Duodenal mucosa (tissue), 2 donors: ENCODE measurements at regions not wholly inside any gene's neighbourhood (a gene's known extent, or its start where the extent isn't known, plus 50 kb on each side); places are given as distances from the start of the nearest gene placed in this dataset.

Source experiments
- H3K27ac ChIP-seq: one replicate; pipeline ENCODE4 v1.7.0; 2013; ENCODE audit warnings: low read depth, low read length
- H3K27me3 ChIP-seq, 2 donors: one replicate each; pipeline ENCODE4 v1.7.0; 2013; ENCODE audit warnings: low read length in 2 of 2, control low read depth in 1 of 2; ENCODE audit not compliant: insufficient read depth in 2 of 2, control insufficient read depth in 1 of 2
- H3K36me3 ChIP-seq, 2 donors: one replicate each; pipeline ENCODE4 v1.7.0; 2013; ENCODE audit warnings: low read length in 2 of 2, control low read depth in 1 of 2; ENCODE audit not compliant: insufficient read depth in 2 of 2, control insufficient read depth in 1 of 2
- H3K4me1 ChIP-seq, 2 donors: one replicate each; pipeline ENCODE4 v1.7.0; 2013; ENCODE audit warnings: low read length in 2 of 2, control low read depth in 1 of 2; ENCODE audit not compliant: insufficient read depth in 2 of 2, control insufficient read depth in 1 of 2
- H3K4me3 ChIP-seq, 2 donors: one replicate each; pipeline ENCODE4 v1.7.0; 2013; ENCODE audit warnings: low read length in 2 of 2, low read depth in 1 of 2
- H3K9ac ChIP-seq, 2 donors: one replicate each; pipeline ENCODE4 v1.7.0; 2013; ENCODE audit warnings: low read length in 2 of 2, low read depth in 1 of 2
- H3K9me3 ChIP-seq, 2 donors: one replicate each; pipeline ENCODE4 v1.7.0; 2013; ENCODE audit warnings: low read length in 2 of 2, control low read depth in 1 of 2; ENCODE audit not compliant: control insufficient read depth in 1 of 2

- Histone ChIP-seq H3K27me3 (no peaks in the 10 kb centered on the region), H3K27ac (no peak overlapping the region), H3K4me3 (no peak overlapping the region), H3K9ac (no peak overlapping the region), H3K36me3 (no peaks in the 10 kb centered on the region), H3K4me1 (no peaks in the 10 kb centered on the region), H3K9me3 (no peaks in the 10 kb centered on the region)
Observed at GRCh38 chr6:8906699-8907098, 471.4 kb upstream of the SLC35B3 start.

GRCh38 chr6:8905757-8906156 lies 470.4 kb upstream of the SLC35B3 start:
- H3K4me3 ChIP-seq: no peak overlapping the region
- H3K27ac ChIP-seq: no peak overlapping the region
- H3K36me3 ChIP-seq: no peaks in the 10 kb centered on the region
- H3K9me3 ChIP-seq: no peaks in the 10 kb centered on the region
- H3K27me3 ChIP-seq: no peaks in the 10 kb centered on the region
- no peak overlapping the region for H3K9ac ChIP-seq
- H3K4me1 ChIP-seq: no peaks in the 10 kb centered on the region

GRCh38 chr6:8904754-8905153 lies 469.4 kb upstream of the SLC35B3 start:
- no peaks in the 10 kb centered on the region for H3K36me3 ChIP-seq
- no peaks in the 10 kb centered on the region for H3K4me1 ChIP-seq
- H3K9ac ChIP-seq: no peak overlapping the region
- H3K27ac ChIP-seq: no peak overlapping the region
- no peaks in the 10 kb centered on the region for H3K27me3 ChIP-seq
- no peak overlapping the region for H3K4me3 ChIP-seq
- no peaks in the 10 kb centered on the region for H3K9me3 ChIP-seq

GRCh38 chr6:8900056-8900455 lies 464.7 kb upstream of the SLC35B3 start:
- Histone ChIP-seq H3K27me3 (no peaks in the 10 kb centered on the region), H3K4me1 (no peaks in the 10 kb centered on the region), H3K36me3 (no peaks in the 10 kb centered on the region), H3K27ac (no peak overlapping the region), H3K9me3 (no peaks in the 10 kb centered on the region), H3K9ac (no peak overlapping the region), H3K4me3 (no peak overlapping the region)

- Histone ChIP-seq H3K9ac (no peak overlapping the region), H3K4me1 (no peaks in the 10 kb centered on the region), H3K27ac (no peak overlapping the region), H3K4me3 (no peak overlapping the region), H3K36me3 (no peaks in the 10 kb centered on the region), H3K27me3 (no peaks in the 10 kb centered on the region), H3K9me3 (no peaks in the 10 kb centered on the region)
Observed at GRCh38 chr6:8889514-8889913, 454.2 kb upstream of the SLC35B3 start.

GRCh38 chr6:8888468-8888867 lies 453.1 kb upstream of the SLC35B3 start:
- H3K9me3 ChIP-seq: no peaks in the 10 kb centered on the region
- H3K27me3 ChIP-seq: no peaks in the 10 kb centered on the region
- no peak overlapping the region for H3K9ac ChIP-seq
- no peak overlapping the region for H3K27ac ChIP-seq
- no peaks in the 10 kb centered on the region for H3K4me1 ChIP-seq
- H3K36me3 ChIP-seq: no peaks in the 10 kb centered on the region
- no peak overlapping the region for H3K4me3 ChIP-seq

- no peaks in the 10 kb centered on the region for H3K27me3 ChIP-seq
- H3K9ac ChIP-seq: no peak overlapping the region
- H3K4me1 ChIP-seq: no peaks in the 10 kb centered on the region
- no peak overlapping the region for H3K27ac ChIP-seq
- H3K36me3 ChIP-seq: no peaks in the 10 kb centered on the region
- no peak overlapping the region for H3K4me3 ChIP-seq
- no peaks in the 10 kb centered on the region for H3K9me3 ChIP-seq
Observed at GRCh38 chr6:8881663-8882062, 446.3 kb upstream of the SLC35B3 start.

- Histone ChIP-seq H3K4me1 (no peaks in the 10 kb centered on the region), H3K9me3 (no peaks in the 10 kb centered on the region), H3K9ac (no peak overlapping the region), H3K36me3 (no peaks in the 10 kb centered on the region), H3K27me3 (no peaks in the 10 kb centered on the region), H3K4me3 (no peak overlapping the region), H3K27ac (no peak overlapping the region)
Observed at GRCh38 chr6:8879334-8879733, 444.0 kb upstream of the SLC35B3 start.

- Histone ChIP-seq H3K9ac (no peak overlapping the region), H3K4me3 (no peak overlapping the region)
Observed at GRCh38 chr6:8875986-8876385, 440.6 kb upstream of the SLC35B3 start.

GRCh38 chr6:8872589-8872988 lies 437.2 kb upstream of the SLC35B3 start:
- H3K27me3 ChIP-seq: no peaks in the 10 kb centered on the region
- no peaks in the 10 kb centered on the region for H3K36me3 ChIP-seq
- no peaks in the 10 kb centered on the region for H3K4me1 ChIP-seq
- no peak overlapping the region for H3K27ac ChIP-seq
- no peak overlapping the region for H3K4me3 ChIP-seq
- H3K9ac ChIP-seq: no peak overlapping the region
- no peaks in the 10 kb centered on the region for H3K9me3 ChIP-seq

More at GRCh38 chr6:8875986-8876385, 440.6 kb upstream of the SLC35B3 start:
- Histone ChIP-seq H3K27ac (no peak overlapping the region), H3K36me3 (no peaks in the 10 kb centered on the region), H3K9me3 (no peaks in the 10 kb centered on the region), H3K27me3 (no peaks in the 10 kb centered on the region), H3K4me1 (no peaks in the 10 kb centered on the region)

GRCh38 chr6:8865451-8865850 lies 430.1 kb upstream of the SLC35B3 start:
- Histone ChIP-seq H3K9me3 (no peaks in the 10 kb centered on the region), H3K4me3 (no peak overlapping the region), H3K4me1 (no peaks in the 10 kb centered on the region), H3K36me3 (no peaks in the 10 kb centered on the region), H3K27ac (no peak overlapping the region), H3K27me3 (no peaks in the 10 kb centered on the region), H3K9ac (no peak overlapping the region)
